Aorta (tissue), 2 donors: ENCODE measurements at regions not wholly inside any gene's neighbourhood (a gene's known extent, or its start where the extent isn't known, plus 50 kb on each side); places are given as distances from the start of the nearest gene placed in this dataset.

Experiments
- microRNA-seq, 2 donors: library from miRNA; unstranded; fragments of <30 nt; microRNA quantifications; one replicate each; pipeline ENCODE4 v1.2.0, GENCODE V29; 2020
- donor health status: DM: no; HTN: no; CAD: no.
- donor health status: DM: yes; HTN: yes; CAD: no.

Small RNAs in the stretch of these regions (microRNA-seq; reads per million reads assigned to microRNA genes)
- 0 reads per million in 2 donors for gene MIR548I1
